HFF-Myc (cell line): ENCODE measurements at regions not wholly inside any gene's neighbourhood (a gene's known extent, or its start where the extent isn't known, plus 50 kb on each side); places are given as distances from the start of the nearest gene placed in this dataset.

Source experiments
- DNase-seq: peaks from one replicate; pipeline ENCODE4 v3.0.0-alpha.2; 2011; ENCODE audit warnings: low read depth; ENCODE audit errors: extremely low read depth
- H3K4me3 ChIP-seq: replicated peaks from 2 replicates; pipeline ENCODE4 v1.5.1; 2011; ENCODE audit warnings: low read depth, mild to moderate bottlenecking, control low read depth, low read length
- TF ChIP-seq, protein P1 (sequence below): IDR thresholded peaks from 2 replicates; pipeline ENCODE4 v1.5.1; 2012; ENCODE audit warnings: mild to moderate bottlenecking, low read depth, low read length, control low read depth; ENCODE audit errors: missing control alignments

DNA sequence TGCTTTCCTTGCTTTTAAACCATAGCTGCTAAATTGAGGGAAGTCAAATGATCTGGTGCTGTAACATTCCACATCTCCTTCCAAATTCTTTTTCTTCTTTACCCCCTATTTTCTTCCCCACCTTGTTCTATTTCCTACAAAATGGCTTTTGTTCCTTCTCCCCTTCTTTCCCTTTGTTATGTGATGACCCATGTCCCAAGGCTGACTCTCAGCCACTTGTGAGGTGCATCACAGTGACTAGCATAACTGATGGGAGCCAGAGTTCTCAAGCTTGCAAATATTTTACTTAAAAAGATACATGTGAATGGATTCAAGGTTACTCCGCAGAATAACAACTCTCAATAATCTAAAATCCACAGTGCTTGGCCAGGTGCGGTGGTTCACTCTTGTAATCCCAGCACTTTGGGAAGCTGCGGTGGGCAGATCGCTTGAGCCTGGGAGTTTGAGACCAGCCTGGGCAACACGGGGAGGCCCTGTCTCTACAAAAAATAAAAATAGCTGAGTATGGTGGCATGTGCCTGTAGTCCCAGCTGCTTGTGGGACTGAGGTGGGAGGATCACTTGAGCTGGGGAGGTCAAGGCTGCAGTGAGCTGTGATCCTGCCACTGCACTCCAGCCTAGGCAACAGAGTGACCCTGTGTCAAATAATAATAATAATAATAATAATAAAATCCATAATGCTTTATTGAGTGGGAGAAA is 100.1 kb upstream of the CERS6 start:
- no peak for DNase-seq
- TF ChIP-seq, protein P1, sequence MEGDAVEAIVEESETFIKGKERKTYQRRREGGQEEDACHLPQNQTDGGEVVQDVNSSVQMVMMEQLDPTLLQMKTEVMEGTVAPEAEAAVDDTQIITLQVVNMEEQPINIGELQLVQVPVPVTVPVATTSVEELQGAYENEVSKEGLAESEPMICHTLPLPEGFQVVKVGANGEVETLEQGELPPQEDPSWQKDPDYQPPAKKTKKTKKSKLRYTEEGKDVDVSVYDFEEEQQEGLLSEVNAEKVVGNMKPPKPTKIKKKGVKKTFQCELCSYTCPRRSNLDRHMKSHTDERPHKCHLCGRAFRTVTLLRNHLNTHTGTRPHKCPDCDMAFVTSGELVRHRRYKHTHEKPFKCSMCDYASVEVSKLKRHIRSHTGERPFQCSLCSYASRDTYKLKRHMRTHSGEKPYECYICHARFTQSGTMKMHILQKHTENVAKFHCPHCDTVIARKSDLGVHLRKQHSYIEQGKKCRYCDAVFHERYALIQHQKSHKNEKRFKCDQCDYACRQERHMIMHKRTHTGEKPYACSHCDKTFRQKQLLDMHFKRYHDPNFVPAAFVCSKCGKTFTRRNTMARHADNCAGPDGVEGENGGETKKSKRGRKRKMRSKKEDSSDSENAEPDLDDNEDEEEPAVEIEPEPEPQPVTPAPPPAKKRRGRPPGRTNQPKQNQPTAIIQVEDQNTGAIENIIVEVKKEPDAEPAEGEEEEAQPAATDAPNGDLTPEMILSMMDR, result no peak
- no peak overlapping the region for H3K4me3 ChIP-seq

DNA sequence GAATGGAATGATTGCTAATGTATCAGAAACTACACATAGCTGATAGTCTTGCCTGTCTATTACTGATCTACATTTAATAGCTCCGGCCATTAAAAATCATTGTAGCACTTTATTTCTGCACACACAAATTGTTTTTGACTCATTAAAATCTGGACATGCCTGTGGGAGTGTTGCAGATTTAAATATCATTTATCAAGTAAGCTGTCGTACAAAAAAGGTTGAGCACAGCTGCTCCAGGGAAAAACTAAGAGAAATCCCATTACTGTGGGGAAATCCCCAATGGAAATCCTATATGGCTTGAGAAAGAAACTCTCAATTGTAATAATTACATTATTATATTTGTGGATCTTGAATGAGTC is 99.6 kb upstream of the CERS6 start:
- H3K4me3 ChIP-seq, result no peak overlapping the region
- DNase-seq, result no peak
- TF ChIP-seq, protein P1, result no peak

DNA sequence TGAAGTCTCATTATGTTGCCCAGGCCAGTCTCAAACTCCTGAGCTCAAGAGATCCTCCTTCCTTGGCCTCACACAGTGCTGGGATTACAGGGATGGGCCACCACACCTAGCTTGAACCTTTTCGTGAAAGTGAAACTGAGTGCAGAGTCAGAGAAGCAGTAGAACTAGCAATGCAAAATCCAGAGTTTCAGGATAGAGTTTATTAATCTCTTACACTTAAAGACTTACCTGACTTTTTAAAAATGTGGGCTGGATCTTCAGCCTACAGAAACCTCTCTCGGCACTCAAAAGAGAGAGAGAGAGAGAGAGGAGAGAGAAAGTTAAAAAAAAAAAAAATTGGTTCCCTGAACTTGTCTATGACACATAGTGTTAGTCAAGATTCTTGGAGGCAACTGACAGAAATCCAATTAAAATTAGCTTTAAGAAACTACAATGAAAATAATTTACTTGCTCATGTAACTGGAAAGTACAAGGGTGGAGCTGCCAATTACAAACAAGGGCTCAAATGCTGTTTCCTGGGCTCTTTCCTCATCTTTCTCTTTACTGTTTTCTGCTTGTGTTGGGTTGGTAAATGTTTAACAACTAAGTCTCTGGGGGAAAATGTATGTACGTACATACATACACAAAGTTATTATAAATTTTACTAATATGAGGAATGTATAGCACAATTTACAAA is 98.1 kb upstream of the CERS6 start:
- TF ChIP-seq, protein P1, result no peak

GRCh38 chr2:168359082-168359481 is 97.0 kb upstream of the CERS6 start:
- no peak overlapping the region for H3K4me3 ChIP-seq
- DNase-seq, result no peak
- TF ChIP-seq, protein P1, result no peak

More for the DNA sequence above, 98.1 kb upstream of the CERS6 start:
- H3K4me3 ChIP-seq, result no peak overlapping the region
- DNase-seq, result no peak

DNA sequence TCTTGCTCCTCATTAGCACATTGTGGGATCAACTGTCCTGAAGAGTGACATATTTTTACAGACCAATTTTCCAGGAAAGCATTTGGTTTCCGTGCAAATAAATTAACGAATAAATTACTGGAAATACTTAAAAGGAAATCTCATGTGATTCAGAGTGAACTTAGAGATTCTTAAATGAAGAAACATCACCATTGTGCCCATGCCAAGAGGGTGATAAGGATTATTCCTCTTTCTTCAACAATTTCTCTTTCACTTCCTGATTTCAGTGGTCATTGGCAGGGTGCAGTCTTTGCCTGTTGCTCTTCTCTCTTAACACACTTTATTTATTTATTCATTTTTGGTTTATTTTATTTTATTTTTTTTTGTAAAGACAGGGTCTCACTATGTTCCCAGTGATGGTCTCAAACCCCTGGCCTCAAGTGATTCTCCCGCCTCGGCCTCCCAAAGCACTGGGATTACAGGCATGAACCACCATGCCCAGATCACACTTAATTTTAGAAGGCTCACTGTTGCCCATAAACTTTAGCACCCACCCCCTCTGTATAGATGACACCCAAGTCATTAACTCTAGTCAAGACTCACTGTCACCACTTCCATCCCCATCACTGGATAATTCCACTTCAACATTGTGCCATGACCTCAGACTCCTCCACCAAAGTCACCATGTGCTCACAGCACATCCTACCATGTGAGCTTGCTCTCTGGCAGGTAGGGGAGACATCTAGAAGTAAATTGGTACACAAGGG is 92.6 kb upstream of the CERS6 start:
- H3K4me3 ChIP-seq, result no peak overlapping the region
- TF ChIP-seq, protein P1, result no peak
- no peak for DNase-seq

DNA sequence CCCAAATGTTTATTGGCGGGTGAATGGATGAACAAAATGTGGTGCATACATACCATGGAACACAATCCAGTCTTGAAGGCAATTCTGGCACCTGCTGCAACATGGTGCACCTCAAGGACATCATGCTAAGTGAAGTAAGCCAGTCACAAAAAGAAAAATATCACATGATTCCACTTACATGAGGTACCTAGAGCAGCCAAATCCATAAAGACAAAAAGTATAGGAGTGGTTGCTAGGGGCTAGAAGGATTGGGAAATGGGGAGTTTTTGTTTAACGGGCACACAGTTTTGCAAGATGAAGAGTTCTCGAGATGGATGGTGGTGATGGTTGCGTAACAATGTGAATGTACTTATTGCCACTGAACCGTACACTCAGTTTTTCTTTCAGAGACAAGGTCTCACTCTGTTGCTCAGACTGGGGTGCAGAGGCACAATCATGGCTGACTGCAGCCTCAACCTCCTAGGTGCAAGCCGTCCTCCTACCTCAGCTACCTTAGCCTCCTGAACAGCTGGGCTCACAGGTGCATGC is 90.9 kb upstream of the CERS6 start:
- DNase-seq, result no peak
- H3K4me3 ChIP-seq, result no peak overlapping the region
- TF ChIP-seq, protein P1, result no peak
